OCI-LY7 (cell line): ENCODE measurements at regions not wholly inside any gene's neighbourhood (a gene's known extent, or its start where the extent isn't known, plus 50 kb on each side); places are given as distances from the start of the nearest gene placed in this dataset.

Experiments used
- CTCF ChIP-seq: fragments of 200-600 bp; sonication (generic); conservative IDR thresholded peaks from 2 replicates; pipeline ENCODE4 v1.5.1; 2014; ENCODE audit warnings: mild to moderate bottlenecking, antibody characterized with exemption, low read length, moderate library complexity, mixed read lengths
- EZH2phosphoT487 ChIP-seq: fragments of 200-600 bp; sonication (generic); IDR thresholded peaks from 2 replicates; pipeline ENCODE4 v1.6.1; 2018; ENCODE audit warnings: low read depth, borderline replicate concordance, mild to moderate bottlenecking, mixed run types, antibody characterized with exemption, low read length, moderate library complexity, mixed read lengths

GRCh38 chrX:150152036-150152435, 211.1 kb upstream of the MAMLD1 start:
- TF ChIP-seq EZH2phosphoT487, result no peak
- no peak for TF ChIP-seq CTCF
